MCF 10A (cell line): ENCODE measurements at regions not wholly inside any gene's neighbourhood (a gene's known extent, or its start where the extent isn't known, plus 50 kb on each side); places are given as distances from the start of the nearest gene placed in this dataset.
"Not testable (repeated sequence)": the region's sequence is repeated elsewhere in the genome, so short reads cannot be mapped to it uniquely, and the experiment has no call there.

ENCODE experiments used
- BruUV-seq: library from RNA; stranded (reverse); fragments of 400-500 nt; replicated peaks from 2 replicates; lab custom pipeline; 2021; lab: Mats Ljungman, UMichigan
- CTCF ChIA-PET: fragments of 300-600 bp; sonication (Branson Sonifier 250); formaldehyde crosslinking; extraction: SDS; loops from one replicate; lab custom pipeline; 2021; ENCODE audit warnings: antibody characterized with exemption, inconsistent platforms; lab: Yijun Ruan, JAX
- POLR2A ChIA-PET: fragments of 300-600, 350-650 bp; sonication (Branson Sonifier 250); formaldehyde crosslinking; extraction: SDS; loops from one replicate; lab custom pipeline; 2020; ENCODE audit warnings: antibody characterized with exemption, inconsistent platforms; lab: Yijun Ruan, JAX
- DNase-seq: peaks from one replicate; pipeline ENCODE4 v3.0.0-alpha.2; 2018; ENCODE audit not compliant: unreplicated experiment
- H3K27ac Mint-ChIP-seq: one replicate; pipeline ENCODE4 v1.8.0; 2022; ENCODE audit warnings: mild to moderate bottlenecking, low read depth, mixed read lengths; ENCODE audit not compliant: unreplicated experiment
- H3K27me3 Mint-ChIP-seq: one replicate; pipeline ENCODE4 v1.8.0; 2022; ENCODE audit warnings: mixed read lengths; ENCODE audit not compliant: insufficient read depth, unreplicated experiment
- H3K36me3 Mint-ChIP-seq: one replicate; pipeline ENCODE4 v1.8.0; 2022; ENCODE audit warnings: mild to moderate bottlenecking, moderate library complexity, mixed read lengths; ENCODE audit not compliant: insufficient read depth, unreplicated experiment
- H3K4me1 Mint-ChIP-seq: one replicate; pipeline ENCODE4 v1.8.0; 2022; ENCODE audit warnings: mixed read lengths; ENCODE audit not compliant: insufficient read depth, unreplicated experiment
- H3K4me3 Mint-ChIP-seq: one replicate; pipeline ENCODE4 v1.8.0; 2022; ENCODE audit warnings: mild to moderate bottlenecking, moderate library complexity, mixed read lengths; ENCODE audit not compliant: unreplicated experiment
- H3K9me3 Mint-ChIP-seq: one replicate; pipeline ENCODE4 v1.8.0; 2022; ENCODE audit warnings: mixed read lengths; ENCODE audit not compliant: unreplicated experiment
- intact Hi-C: fragments of 100-400 bp; cut with micrococcal nuclease; formaldehyde crosslinking; loops from 2 replicates; pipeline ENCODE4 v1.14.1; 2022

GRCh38 chr16:29269192-29269811, 137.2 kb downstream of the NPIPB11 start:
- H3K4me3 Mint-ChIP-seq, H3K27ac Mint-ChIP-seq, CTCF ChIA-PET, BruUV-seq, H3K36me3 Mint-ChIP-seq, H3K9me3 Mint-ChIP-seq, intact Hi-C loops, H3K27me3 Mint-ChIP-seq: not testable (repeated sequence)
- POLR2A ChIA-PET = interaction anchor here (0.6 kb wide), 1 partner anchor 549 kb away, joined by 3 read pairs; no protein-coding TSS in a partner anchor
- peak; percentile 80 for DNase-seq
- peaks cover 15% of the 10 kb centered on the region for H3K4me1 Mint-ChIP-seq

DNA sequence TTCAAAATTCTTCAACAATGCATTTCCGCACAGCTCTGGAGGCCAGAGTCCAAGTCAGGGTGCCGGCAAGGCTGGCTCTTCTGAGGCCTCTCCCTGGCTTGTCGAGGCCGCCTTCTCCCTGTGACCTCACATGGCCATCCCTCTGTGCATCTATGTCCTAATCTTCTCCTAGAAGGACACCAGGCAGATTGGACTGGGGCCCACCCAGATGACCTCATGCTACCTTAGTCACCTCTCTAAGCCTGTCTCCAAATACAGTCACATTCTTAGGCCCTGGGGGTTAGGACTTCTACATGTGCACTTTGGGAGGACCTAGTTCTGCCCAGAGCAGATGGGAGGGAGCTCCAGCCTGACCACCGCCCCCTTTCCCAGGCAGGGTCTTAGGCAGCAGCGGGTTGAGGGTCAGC, 137.7 kb downstream of the NPIPB11 start:
- H3K27ac Mint-ChIP-seq, CTCF ChIA-PET: not testable (repeated sequence)

DNA sequence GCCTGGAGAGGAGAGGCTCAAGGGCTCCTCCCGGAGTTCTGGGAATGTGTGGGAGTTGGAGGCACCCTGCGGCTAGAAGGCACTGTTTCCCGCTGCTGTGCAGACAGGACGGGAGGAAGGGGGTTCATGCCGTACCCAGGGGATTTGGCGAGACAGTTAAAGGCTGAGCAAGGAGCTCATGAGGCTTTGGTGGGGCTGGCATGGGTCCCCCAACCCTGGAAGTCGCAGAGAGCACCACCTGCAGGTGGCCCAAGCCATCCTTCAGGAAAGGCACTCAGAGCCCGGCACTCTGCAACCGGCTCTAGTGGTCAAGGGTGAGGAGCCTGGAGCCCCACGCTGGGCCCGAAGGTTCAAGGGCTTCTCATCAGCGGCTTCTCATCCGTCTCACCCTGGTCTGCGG, 138.2 kb downstream of the NPIPB11 start:
- BruUV-seq, intact Hi-C loops, H3K27ac Mint-ChIP-seq, H3K9me3 Mint-ChIP-seq, H3K27me3 Mint-ChIP-seq, DNase-seq, POLR2A ChIA-PET, H3K36me3 Mint-ChIP-seq, CTCF ChIA-PET, H3K4me3 Mint-ChIP-seq: not testable (repeated sequence)
- H3K4me1 Mint-ChIP-seq = peaks cover 20% of the 10 kb centered on the region

More for the DNA sequence above, 137.7 kb downstream of the NPIPB11 start:
- H3K9me3 Mint-ChIP-seq, intact Hi-C loops, H3K4me3 Mint-ChIP-seq, H3K27me3 Mint-ChIP-seq, H3K36me3 Mint-ChIP-seq, BruUV-seq: not testable (repeated sequence)
- POLR2A ChIA-PET = interaction anchor here (0.6 kb wide), 1 partner anchor 549 kb away, joined by 3 read pairs; no protein-coding TSS in a partner anchor
- peak; percentile 56 for DNase-seq
- peaks cover 20% of the 10 kb centered on the region for H3K4me1 Mint-ChIP-seq

DNA sequence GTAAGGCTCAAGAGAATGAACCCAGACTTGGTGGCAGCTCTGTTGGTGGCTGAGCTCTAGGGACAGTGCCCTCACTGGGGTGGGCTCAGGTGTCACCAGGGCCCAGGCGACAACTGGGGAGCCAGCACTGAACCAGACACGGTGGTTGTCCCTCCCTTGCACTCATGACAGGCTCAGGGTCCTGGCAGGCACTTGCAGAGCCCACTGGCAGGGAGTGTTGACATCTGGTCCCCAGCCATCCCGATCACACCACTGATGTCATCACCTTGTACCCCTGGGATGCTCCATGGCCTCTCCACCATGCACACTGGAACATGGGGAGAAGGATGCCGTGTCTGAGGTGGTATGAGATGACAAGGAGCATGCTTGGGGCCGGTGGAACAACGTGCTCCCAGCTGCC, 138.6 kb downstream of the NPIPB11 start:
- H3K27me3 Mint-ChIP-seq, BruUV-seq, intact Hi-C loops, POLR2A ChIA-PET, H3K9me3 Mint-ChIP-seq, DNase-seq, H3K36me3 Mint-ChIP-seq, H3K27ac Mint-ChIP-seq, CTCF ChIA-PET, H3K4me3 Mint-ChIP-seq: not testable (repeated sequence)
- H3K4me1 Mint-ChIP-seq = peaks cover 20% of the 10 kb centered on the region

DNA sequence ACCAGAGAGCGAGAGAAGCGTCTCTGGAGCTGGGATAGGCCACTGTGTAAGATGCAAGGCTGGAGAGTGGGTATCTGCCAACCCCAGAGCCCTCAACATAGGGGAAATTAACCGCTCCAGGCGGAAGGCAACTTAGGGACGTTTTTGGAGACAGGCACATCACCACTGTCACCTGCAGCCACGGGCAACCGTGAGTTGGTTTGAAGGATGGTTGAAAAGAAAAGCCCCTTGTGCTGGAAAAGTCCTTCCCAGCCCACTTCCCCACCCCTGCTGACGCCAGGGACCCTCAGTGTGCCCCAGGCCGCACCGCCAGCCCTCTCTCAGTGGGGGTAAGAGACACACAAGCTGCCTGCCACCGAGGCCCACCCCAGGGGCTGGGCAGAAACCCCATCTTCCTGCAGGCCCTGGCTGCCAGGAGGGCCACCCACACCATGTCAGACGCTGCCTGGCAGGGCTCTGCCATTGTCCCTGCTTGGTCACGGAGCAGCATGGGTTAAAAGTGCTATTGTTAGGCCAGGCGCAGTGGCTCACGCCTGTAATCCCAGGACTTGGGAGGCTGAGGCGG, 139.4 kb downstream of the NPIPB11 start:
- DNase-seq, CTCF ChIA-PET, H3K27ac Mint-ChIP-seq, H3K27me3 Mint-ChIP-seq, H3K9me3 Mint-ChIP-seq, H3K36me3 Mint-ChIP-seq, H3K4me3 Mint-ChIP-seq, intact Hi-C loops, POLR2A ChIA-PET, BruUV-seq: not testable (repeated sequence)
- peaks cover 20% of the 10 kb centered on the region for H3K4me1 Mint-ChIP-seq

GRCh38 chr16:29266612-29267011, 139.9 kb downstream of the NPIPB11 start:
- H3K27ac Mint-ChIP-seq, CTCF ChIA-PET, BruUV-seq, H3K36me3 Mint-ChIP-seq, H3K9me3 Mint-ChIP-seq, H3K4me3 Mint-ChIP-seq, POLR2A ChIA-PET, H3K27me3 Mint-ChIP-seq, intact Hi-C loops: not testable (repeated sequence)
- DNase-seq = peak; percentile 45
- H3K4me1 Mint-ChIP-seq = peaks cover 16% of the 10 kb centered on the region

GRCh38 chr16:29265255-29265853, 141.2 kb downstream of the NPIPB11 start:
- H3K4me1 Mint-ChIP-seq, H3K36me3 Mint-ChIP-seq, intact Hi-C loops, POLR2A ChIA-PET, BruUV-seq, H3K27ac Mint-ChIP-seq, H3K4me3 Mint-ChIP-seq, CTCF ChIA-PET, H3K27me3 Mint-ChIP-seq, H3K9me3 Mint-ChIP-seq: not testable (repeated sequence)
- peak; percentile 94 for DNase-seq

DNA sequence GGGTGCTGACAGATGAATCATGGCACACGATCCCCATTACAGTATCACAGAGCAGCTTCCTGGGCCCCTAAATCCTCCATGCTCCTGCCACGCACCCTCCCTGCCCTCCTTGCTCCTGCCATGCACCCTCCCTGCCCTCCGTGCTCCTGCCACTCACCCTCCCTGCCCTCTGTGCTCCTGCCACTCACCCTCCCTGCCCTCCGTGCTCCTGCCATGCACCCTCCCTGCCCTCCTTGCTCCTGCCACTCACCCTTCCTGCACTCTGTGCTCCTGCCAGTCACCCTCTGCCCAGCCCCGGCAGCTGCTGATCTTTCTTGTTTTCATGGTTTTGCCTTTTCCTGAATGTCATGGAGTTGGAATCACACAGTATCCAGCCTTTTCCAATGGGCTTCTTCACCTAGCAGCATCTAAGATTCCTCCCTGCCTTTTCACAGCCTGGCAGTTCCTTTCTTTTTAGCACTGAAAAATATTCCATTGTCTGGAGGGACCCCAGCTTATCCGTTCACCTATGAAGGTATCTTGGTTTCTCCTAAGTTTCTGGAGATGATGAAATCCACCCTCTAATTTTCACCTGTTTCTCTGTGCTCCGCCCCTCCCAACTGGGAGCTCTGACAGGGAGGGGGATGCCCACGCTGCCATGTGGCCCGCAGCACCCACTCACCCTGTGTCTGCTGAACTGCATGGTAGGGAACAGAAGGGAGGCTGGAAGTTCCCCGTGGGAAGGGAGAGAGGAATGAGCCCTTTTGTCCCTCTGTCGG, 142.3 kb downstream of the NPIPB11 start:
- intact Hi-C loops, H3K36me3 Mint-ChIP-seq, BruUV-seq, DNase-seq, H3K27ac Mint-ChIP-seq, CTCF ChIA-PET, H3K4me1 Mint-ChIP-seq, H3K9me3 Mint-ChIP-seq, POLR2A ChIA-PET, H3K27me3 Mint-ChIP-seq: not testable (repeated sequence)
- peak overlapping the region; percentile 26 for H3K4me3 Mint-ChIP-seq

GRCh38 chr16:29262725-29263124, 143.8 kb downstream of the NPIPB11 start:
- H3K27ac Mint-ChIP-seq, H3K4me3 Mint-ChIP-seq, BruUV-seq, CTCF ChIA-PET, H3K4me1 Mint-ChIP-seq, POLR2A ChIA-PET, H3K36me3 Mint-ChIP-seq, DNase-seq, H3K9me3 Mint-ChIP-seq, intact Hi-C loops, H3K27me3 Mint-ChIP-seq: not testable (repeated sequence)
